H9 (cell line): ENCODE measurements at regions not wholly inside any gene's neighbourhood (a gene's known extent, or its start where the extent isn't known, plus 50 kb on each side); places are given as distances from the start of the nearest gene placed in this dataset.

Experiments
- DNase-seq: peaks from one replicate; pipeline ENCODE4 v3.0.0-alpha.2; 2017
- H2AFZ ChIP-seq: one replicate; pipeline ENCODE4 v1.6.1; 2013; ENCODE audit warnings: mild to moderate bottlenecking, low read length, control low read depth, moderate library complexity
- H2AK5ac ChIP-seq: 2 replicates; pipeline ENCODE4 v1.6.1; 2013; ENCODE audit warnings: low read length, control low read depth, mixed read lengths; ENCODE audit not compliant: insufficient read length
- H2BK120ac ChIP-seq: one replicate; pipeline ENCODE4 v1.6.1; 2013; ENCODE audit warnings: low read depth, mild to moderate bottlenecking, low read length, control low read depth, inconsistent platforms; ENCODE audit not compliant: poor library complexity, severe bottlenecking
- H2BK12ac ChIP-seq: 2 replicates; pipeline ENCODE4 v1.6.1; 2013; ENCODE audit warnings: low read length, control low read depth, mixed read lengths, low read depth; ENCODE audit not compliant: insufficient read length
- H2BK15ac ChIP-seq: 2 replicates; pipeline ENCODE4 v1.6.1; 2013; ENCODE audit warnings: low read depth, low read length, control low read depth
- H2BK20ac ChIP-seq: one replicate; pipeline ENCODE4 v1.6.1; 2013; ENCODE audit warnings: low read depth, mild to moderate bottlenecking, low read length, control low read depth, inconsistent platforms; ENCODE audit not compliant: poor library complexity, severe bottlenecking
- H2BK5ac ChIP-seq: 2 replicates; pipeline ENCODE4 v1.6.1; 2013; ENCODE audit warnings: low read length, control low read depth, mixed read lengths; ENCODE audit not compliant: insufficient read length
- H3K14ac ChIP-seq: 2 replicates; pipeline ENCODE4 v1.6.1; 2013; ENCODE audit warnings: low read length, control low read depth; ENCODE audit not compliant: insufficient read depth
- H3K18ac ChIP-seq: 2 replicates; pipeline ENCODE4 v1.6.1; 2013; ENCODE audit warnings: low read depth, mild to moderate bottlenecking, mixed read lengths, low read length, control low read depth; ENCODE audit not compliant: insufficient read length
- H3K23ac ChIP-seq: 2 replicates; pipeline ENCODE4 v1.6.1; 2013; ENCODE audit warnings: low read length, control low read depth, mixed read lengths, low read depth; ENCODE audit not compliant: insufficient read length
- H3K23me2 ChIP-seq: 2 replicates; pipeline ENCODE4 v1.6.1; 2013; ENCODE audit warnings: low read depth, mild to moderate bottlenecking, mixed read lengths, low read length, control low read depth; ENCODE audit not compliant: insufficient read length, poor library complexity, severe bottlenecking
- H3K27ac ChIP-seq: 2 replicates; pipeline ENCODE4 v1.5.1; 2013; ENCODE audit warnings: low read length, control low read depth, mixed read lengths, low read depth; ENCODE audit not compliant: insufficient read length
- H3K27me3 ChIP-seq: 2 replicates; pipeline ENCODE4 v1.6.1; 2013; ENCODE audit warnings: low read length, control low read depth, inconsistent platforms; ENCODE audit not compliant: insufficient read depth
- H3K4ac ChIP-seq: 2 replicates; pipeline ENCODE4 v1.6.1; 2013; ENCODE audit warnings: low read depth, mild to moderate bottlenecking, control low read depth, inconsistent platforms, low read length, moderate library complexity
- H3K4me1 ChIP-seq: 2 replicates; pipeline ENCODE4 v1.6.1; 2013; ENCODE audit warnings: low read length, control low read depth, inconsistent platforms; ENCODE audit not compliant: insufficient read depth
- H3K4me2 ChIP-seq: 2 replicates; pipeline ENCODE4 v1.6.1; 2013; ENCODE audit warnings: low read length, control low read depth, mixed read lengths; ENCODE audit not compliant: insufficient read length, insufficient read depth
- H3K56ac ChIP-seq: 2 replicates; pipeline ENCODE4 v1.6.1; 2013; ENCODE audit warnings: low read depth, mild to moderate bottlenecking, mixed read lengths, low read length, control low read depth; ENCODE audit not compliant: insufficient read length
- H3K79me1 ChIP-seq: 2 replicates; pipeline ENCODE4 v1.6.1; 2013; ENCODE audit warnings: low read depth, mild to moderate bottlenecking, moderate library complexity, low read length, control low read depth, inconsistent platforms; ENCODE audit not compliant: insufficient read depth, poor library complexity, severe bottlenecking
- H3K79me2 ChIP-seq: 2 replicates; pipeline ENCODE4 v1.6.1; 2013; ENCODE audit warnings: low read length, control low read depth, inconsistent platforms; ENCODE audit not compliant: insufficient read depth
- H3K9ac ChIP-seq: 2 replicates; pipeline ENCODE4 v1.6.1; 2013; ENCODE audit warnings: low read length, control low read depth, mixed read lengths; ENCODE audit not compliant: insufficient read length; ENCODE audit errors: extremely low read depth
- H3K9me3 ChIP-seq: one replicate; pipeline ENCODE4 v1.6.1; 2013; ENCODE audit warnings: low read depth, low read length, inconsistent platforms; ENCODE audit not compliant: control insufficient read depth
- H3T11ph ChIP-seq: one replicate; pipeline ENCODE4 v1.6.1; 2013; ENCODE audit warnings: mild to moderate bottlenecking, low read length, control low read depth, inconsistent platforms
- H4K20me1 ChIP-seq: one replicate; pipeline ENCODE4 v1.6.1; 2013; ENCODE audit not compliant: control insufficient read depth, insufficient read length, insufficient read depth
- H4K5ac ChIP-seq: 2 replicates; pipeline ENCODE4 v1.6.1; 2013; ENCODE audit warnings: low read depth, mild to moderate bottlenecking, mixed read lengths, low read length, control low read depth; ENCODE audit not compliant: insufficient read length
- H4K8ac ChIP-seq: replicated peaks from 2 replicates; pipeline ENCODE4 v1.6.1; 2013; ENCODE audit warnings: low read length, control low read depth, mixed read lengths, low read depth; ENCODE audit not compliant: insufficient read length
- H4K91ac ChIP-seq: 2 replicates; pipeline ENCODE4 v1.6.1; 2013; ENCODE audit warnings: low read depth, mild to moderate bottlenecking, moderate library complexity, mixed read lengths, low read length, control low read depth; ENCODE audit not compliant: insufficient read length
- H3K27ac Mint-ChIP-seq, 3 experiments: 2 replicates in 2 of 3; 3 replicates in 1 of 3; pipeline ENCODE4 v1.8.0; 2020 to 2021; ENCODE audit warnings: mixed read lengths in 3 of 3, mild to moderate bottlenecking in 1 of 3, moderate library complexity in 1 of 3
- H3K27me3 Mint-ChIP-seq: 2 replicates; pipeline ENCODE4 v1.8.0; 2021; ENCODE audit warnings: low read depth, mild to moderate bottlenecking, moderate library complexity, mixed read lengths
- H3K36me3 Mint-ChIP-seq, 3 experiments: 2 replicates in 2 of 3; 3 replicates in 1 of 3; pipeline ENCODE4 v1.8.0; 2020 to 2021; ENCODE audit warnings: low read depth in 3 of 3, mixed read lengths in 3 of 3; ENCODE audit not compliant: insufficient read depth in 1 of 3
- H3K4me1 Mint-ChIP-seq, 2 experiments: 2 replicates each; pipeline ENCODE4 v1.8.0; 2020; ENCODE audit warnings: mixed read lengths in 2 of 2
- H3K4me3 Mint-ChIP-seq, 2 experiments: 2 replicates in 1 of 2; 3 replicates in 1 of 2; pipeline ENCODE4 v1.8.0; 2020 to 2021; ENCODE audit warnings: mild to moderate bottlenecking in 2 of 2, mixed read lengths in 2 of 2, moderate library complexity in 1 of 2
- H3K9me3 Mint-ChIP-seq, 2 experiments: 2 replicates in 1 of 2; 3 replicates in 1 of 2; pipeline ENCODE4 v1.8.0; 2020; ENCODE audit warnings: mild to moderate bottlenecking in 2 of 2, mixed read lengths in 2 of 2, moderate library complexity in 1 of 2
- WGBS: extraction: QIAGEN DNeasy Blood & Tissue Kit; methylation state at CpG from one replicate; pipeline ENCODE4 v1.1.7; 2013; ENCODE audit warnings: missing lambda C conversion rate, low lambda C conversion rate, mixed read lengths; ENCODE audit not compliant: insufficient read length; ENCODE audit errors: extremely low coverage; 5-methylcytosine and 5-hydroxymethylcytosine counted together
- TF ChIP-seq, protein P1 (sequence below): fragments of 200-600 bp; sonication (generic); conservative IDR thresholded peaks from 3 replicates; pipeline ENCODE4 v1.8.0; 2021; ENCODE audit warnings: antibody characterized with exemption, mild to moderate bottlenecking

DNA sequence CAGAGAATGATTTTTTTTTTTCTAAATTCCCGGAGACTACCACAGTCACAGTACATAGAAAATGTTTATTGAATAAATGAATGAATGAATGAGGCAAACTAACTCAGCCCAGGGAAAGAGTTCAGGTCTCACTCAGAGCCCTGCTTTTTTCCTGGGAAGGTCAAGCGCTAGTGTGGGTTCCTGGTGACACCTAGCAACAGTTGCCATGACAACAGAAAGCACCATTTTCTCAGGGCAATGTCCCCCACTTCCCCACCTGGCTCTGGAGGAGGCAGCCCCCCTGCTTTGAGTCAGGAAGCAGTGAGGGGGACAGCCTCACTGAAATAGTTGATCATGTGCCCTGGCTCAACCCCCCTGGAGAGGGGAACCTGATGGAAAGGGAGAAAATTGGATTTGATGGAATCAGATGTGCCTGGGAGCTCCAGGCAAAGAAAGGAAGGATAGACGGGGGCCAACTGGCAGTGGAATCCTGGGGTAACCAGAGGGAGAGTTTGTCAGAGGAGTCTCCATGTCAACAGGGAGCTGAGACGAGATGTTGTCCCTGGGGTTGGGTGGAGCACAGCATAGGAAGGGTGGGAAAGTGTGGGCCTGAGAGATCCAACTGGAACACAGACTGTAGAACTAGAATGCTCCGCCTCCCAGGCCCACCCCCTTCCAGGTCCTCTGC, 242.2 kb upstream of the CCL2 start:
- Histone ChIP-seq H2BK120ac (no peak overlapping the region), H3K18ac (no peak overlapping the region), H3K27me3 (no peaks in the 10 kb centered on the region), H2AK5ac (no peak overlapping the region), H4K91ac (no peak overlapping the region), H4K5ac (no peak overlapping the region), H3K23me2 (no peaks in the 10 kb centered on the region), H3K23ac (no peak overlapping the region), H3K4me2 (no peak overlapping the region), H3K9ac (no peak overlapping the region), H3K79me1 (no peaks in the 10 kb centered on the region), H2BK15ac (no peak overlapping the region), H3T11ph (no peak overlapping the region), H2BK5ac (no peak overlapping the region), H3K4ac (no peak overlapping the region), H3K4me1 (no peaks in the 10 kb centered on the region; the same call in 1 of the 2 replicates), H4K20me1 (no peaks in the 10 kb centered on the region), H2BK20ac (no peak overlapping the region), H3K9me3 (no peaks in the 10 kb centered on the region), H3K79me2 (no peaks in the 10 kb centered on the region), H3K27ac (no peak overlapping the region), H2AFZ (no peak overlapping the region), H3K56ac (no peak overlapping the region), H4K8ac (no peak overlapping the region), H2BK12ac (no peak overlapping the region), H3K14ac (no peak overlapping the region)
- no peak for DNase-seq
- TF ChIP-seq, protein P1, sequence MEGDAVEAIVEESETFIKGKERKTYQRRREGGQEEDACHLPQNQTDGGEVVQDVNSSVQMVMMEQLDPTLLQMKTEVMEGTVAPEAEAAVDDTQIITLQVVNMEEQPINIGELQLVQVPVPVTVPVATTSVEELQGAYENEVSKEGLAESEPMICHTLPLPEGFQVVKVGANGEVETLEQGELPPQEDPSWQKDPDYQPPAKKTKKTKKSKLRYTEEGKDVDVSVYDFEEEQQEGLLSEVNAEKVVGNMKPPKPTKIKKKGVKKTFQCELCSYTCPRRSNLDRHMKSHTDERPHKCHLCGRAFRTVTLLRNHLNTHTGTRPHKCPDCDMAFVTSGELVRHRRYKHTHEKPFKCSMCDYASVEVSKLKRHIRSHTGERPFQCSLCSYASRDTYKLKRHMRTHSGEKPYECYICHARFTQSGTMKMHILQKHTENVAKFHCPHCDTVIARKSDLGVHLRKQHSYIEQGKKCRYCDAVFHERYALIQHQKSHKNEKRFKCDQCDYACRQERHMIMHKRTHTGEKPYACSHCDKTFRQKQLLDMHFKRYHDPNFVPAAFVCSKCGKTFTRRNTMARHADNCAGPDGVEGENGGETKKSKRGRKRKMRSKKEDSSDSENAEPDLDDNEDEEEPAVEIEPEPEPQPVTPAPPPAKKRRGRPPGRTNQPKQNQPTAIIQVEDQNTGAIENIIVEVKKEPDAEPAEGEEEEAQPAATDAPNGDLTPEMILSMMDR = no peak
- WGBS = no CpG with 5 or more reads among the region's 5 CpGs
- Mint-ChIP-seq H3K36me3 (no peaks in the 10 kb centered on the region), H3K4me3 (no peak overlapping the region), H3K9me3 (no peaks in the 10 kb centered on the region), H3K27me3 (no peaks in the 10 kb centered on the region), H3K4me1 (peaks cover 4 to 11% of the 10 kb centered on the region in 2 experiments), H3K27ac (peak overlapping the region in 1 of 3 experiments; percentile 39; a peak in 2 of 7 replicates)
